Dendritic cell treated with granulocyte-macrophage colony-stimulating factor and Interleukin-4, amounts not matched to agents 40 ng/mL and 50 ng/mL, for 4 days (primary cell): ENCODE measurements at regions not wholly inside any gene's neighbourhood (a gene's known extent, or its start where the extent isn't known, plus 50 kb on each side); places are given as distances from the start of the nearest gene placed in this dataset.

Source experiments
- H3K27ac Mint-ChIP-seq: one replicate; pipeline ENCODE4 v1.8.0; 2022; ENCODE audit warnings: mild to moderate bottlenecking, mixed read lengths
- H3K27me3 Mint-ChIP-seq: one replicate; pipeline ENCODE4 v1.8.0; 2022; ENCODE audit warnings: mild to moderate bottlenecking, mixed read lengths
- H3K36me3 Mint-ChIP-seq: one replicate; pipeline ENCODE4 v1.8.0; 2022; ENCODE audit warnings: low read depth, mixed read lengths
- H3K4me1 Mint-ChIP-seq: one replicate; pipeline ENCODE4 v1.8.0; 2022; ENCODE audit warnings: low read depth, mixed read lengths
- H3K4me3 Mint-ChIP-seq: one replicate; pipeline ENCODE4 v1.8.0; 2022; ENCODE audit warnings: mild to moderate bottlenecking, moderate library complexity, mixed read lengths
- H3K9me3 Mint-ChIP-seq: one replicate; pipeline ENCODE4 v1.8.0; 2022; ENCODE audit warnings: mixed read lengths
- intact Hi-C: fragments of 100-400 bp; cut with micrococcal nuclease; formaldehyde crosslinking; loops from one replicate; pipeline ENCODE4 v1.15.0; 2022

DNA sequence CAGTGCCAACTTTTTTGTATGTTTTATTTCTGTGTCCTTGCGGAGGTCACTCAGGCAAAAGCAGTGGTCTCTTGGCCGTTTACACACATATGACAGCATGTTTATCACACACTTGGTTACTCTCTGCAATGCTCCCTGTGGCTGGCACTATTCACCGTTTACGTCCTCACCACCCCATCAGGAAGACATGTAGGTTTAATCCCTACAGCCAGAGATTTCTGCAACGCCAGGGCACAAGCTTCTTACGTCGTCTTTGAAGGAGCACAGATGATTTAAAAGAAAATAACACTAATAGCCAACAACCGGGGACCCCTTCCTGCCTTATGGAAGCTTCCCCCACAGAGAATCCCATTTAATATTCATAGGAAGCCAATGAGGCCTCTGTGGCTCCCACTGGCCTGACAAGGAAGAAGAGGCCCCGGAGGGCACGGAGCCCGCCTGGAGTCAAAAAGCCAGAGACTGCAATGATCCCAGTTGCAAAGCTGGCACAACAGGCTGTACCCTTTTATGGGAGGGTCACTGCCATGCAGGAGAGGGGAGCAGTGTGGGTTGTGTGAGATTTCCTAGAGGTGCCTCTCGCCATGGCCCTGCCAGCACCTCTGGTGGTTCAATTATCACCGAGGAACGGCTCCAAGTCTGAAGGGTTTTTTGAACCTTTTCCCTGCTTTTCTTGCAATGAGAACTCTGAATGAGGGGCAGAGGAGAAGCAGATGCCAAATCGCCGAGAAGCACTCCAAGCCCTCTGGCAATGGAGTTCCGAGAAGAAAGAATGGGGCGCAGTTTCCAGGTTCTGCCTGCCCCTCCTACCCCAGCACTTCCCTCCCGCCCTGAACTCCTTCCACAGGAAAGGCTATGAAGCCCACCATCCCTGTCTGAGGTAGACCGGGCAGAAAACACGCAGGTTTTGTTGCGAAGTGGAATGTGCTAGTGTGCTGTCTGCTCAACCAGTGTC is 96.2 kb downstream of the THBS2 start:
- Mint-ChIP-seq H3K27me3 (no peaks in the 10 kb centered on the region), H3K9me3 (peaks cover 11% of the 10 kb centered on the region), H3K4me1 (no peaks in the 10 kb centered on the region), H3K27ac (no peak overlapping the region), H3K4me3 (no peak overlapping the region), H3K36me3 (no peaks in the 10 kb centered on the region)
- intact Hi-C loops: no loop called here

DNA sequence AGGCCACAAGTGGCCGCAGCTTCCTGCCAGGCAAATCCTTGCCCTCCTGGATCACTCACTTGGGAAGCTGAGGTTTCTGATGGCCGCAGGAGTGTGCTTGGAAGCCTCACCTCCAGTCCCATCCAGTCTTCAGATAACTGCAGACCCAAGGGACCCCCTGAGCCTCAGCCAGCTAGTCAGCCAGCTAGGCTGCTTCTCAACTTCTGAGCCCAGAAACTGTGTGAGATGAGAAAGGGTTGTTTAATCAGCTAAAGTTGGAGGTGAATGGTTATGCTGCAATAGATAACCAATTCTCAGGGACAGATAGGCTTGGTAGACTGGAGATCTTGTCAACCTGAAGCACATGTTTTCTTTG is 96.9 kb downstream of the THBS2 start:
- intact Hi-C loops: no loop called here
- no peaks in the 10 kb centered on the region for H3K36me3 Mint-ChIP-seq
- no peaks in the 10 kb centered on the region for H3K4me1 Mint-ChIP-seq
- H3K27me3 Mint-ChIP-seq: no peaks in the 10 kb centered on the region
- H3K27ac Mint-ChIP-seq: no peak overlapping the region
- H3K9me3 Mint-ChIP-seq: peaks cover 11% of the 10 kb centered on the region
- no peak overlapping the region for H3K4me3 Mint-ChIP-seq

DNA sequence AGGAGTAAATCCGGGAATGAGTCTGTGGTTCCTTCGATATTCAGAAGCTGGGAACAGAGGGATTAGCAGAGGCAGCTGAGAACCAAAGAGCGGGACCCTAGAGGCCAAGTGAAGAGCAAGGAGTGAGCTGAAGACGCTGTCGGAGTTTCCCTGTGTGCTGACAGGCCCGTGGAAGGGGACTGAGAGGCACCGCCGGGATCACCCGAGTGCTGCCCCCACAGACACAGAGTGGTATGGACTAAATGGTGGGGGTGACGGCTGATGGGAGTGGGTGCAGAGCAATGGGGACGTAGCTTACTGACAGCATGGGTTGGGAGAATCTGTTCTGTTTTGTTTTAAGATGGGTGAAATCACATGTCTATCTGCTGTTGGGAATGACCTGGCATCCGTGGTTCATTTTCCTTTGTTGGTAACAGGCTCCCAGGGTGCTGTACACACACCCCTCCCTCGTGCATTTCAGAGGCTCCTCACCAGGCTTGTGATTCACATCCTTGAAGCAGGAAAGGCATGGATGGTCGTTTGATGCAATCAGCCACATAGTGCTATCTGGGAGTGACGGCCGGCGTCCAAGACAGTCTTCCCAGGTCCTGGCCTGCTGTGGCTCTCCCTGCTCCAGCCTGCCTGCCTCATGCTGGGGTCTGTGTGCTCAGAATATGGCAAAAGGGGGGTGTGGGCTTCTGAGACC is 97.4 kb downstream of the THBS2 start:
- no peak overlapping the region for H3K27ac Mint-ChIP-seq

DNA sequence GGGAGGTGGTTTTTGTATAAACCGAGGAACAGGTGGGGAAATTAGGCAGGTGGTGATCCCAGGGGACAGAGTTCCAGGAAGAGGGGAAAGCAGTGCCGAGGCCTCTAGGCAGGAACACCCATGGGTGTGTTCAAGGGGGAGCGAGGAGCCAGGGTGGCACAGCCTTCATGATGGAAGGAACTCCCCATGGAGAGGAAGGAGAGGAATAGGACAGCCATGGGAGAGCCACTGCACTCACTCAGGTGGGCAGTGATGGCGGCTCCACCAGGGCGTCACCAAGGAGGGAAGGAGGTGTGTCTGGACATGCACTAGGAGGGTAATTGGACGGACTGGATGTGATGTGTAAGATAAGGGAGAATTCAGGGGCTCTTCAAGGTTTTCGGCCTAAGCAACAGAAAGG is 98.2 kb downstream of the THBS2 start:
- H3K9me3 Mint-ChIP-seq: peaks cover 12% of the 10 kb centered on the region
- no peaks in the 10 kb centered on the region for H3K27me3 Mint-ChIP-seq
- no peak overlapping the region for H3K4me3 Mint-ChIP-seq
- H3K4me1 Mint-ChIP-seq: no peaks in the 10 kb centered on the region
- intact Hi-C loops: no loop called here
- H3K27ac Mint-ChIP-seq: no peak overlapping the region
- H3K36me3 Mint-ChIP-seq: no peaks in the 10 kb centered on the region

More for the DNA sequence above, 97.4 kb downstream of the THBS2 start:
- Mint-ChIP-seq H3K9me3 (peaks cover 11% of the 10 kb centered on the region), H3K27me3 (no peaks in the 10 kb centered on the region), H3K4me1 (no peaks in the 10 kb centered on the region), H3K4me3 (no peak overlapping the region), H3K36me3 (no peaks in the 10 kb centered on the region)
- intact Hi-C loops: no loop called here

DNA sequence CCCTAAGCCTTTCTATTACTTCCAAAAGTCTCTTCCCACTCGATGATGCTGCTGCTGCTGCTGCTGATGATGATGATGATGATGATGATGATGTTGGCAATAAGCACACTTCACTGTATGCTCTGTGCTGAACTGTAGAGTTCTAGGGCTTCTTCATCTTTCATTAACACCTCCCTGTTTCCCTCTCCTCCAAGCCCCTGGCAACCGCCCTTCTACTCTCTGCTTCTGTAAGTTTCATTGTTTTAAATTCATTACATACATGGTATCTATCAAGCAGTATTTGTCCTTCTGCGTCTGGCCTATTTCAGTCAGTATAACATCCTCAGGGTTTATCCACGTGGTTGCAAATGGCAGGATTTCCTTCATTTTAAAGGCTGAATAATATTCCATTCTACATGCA is 100.2 kb downstream of the THBS2 start:
- no peak overlapping the region for H3K4me3 Mint-ChIP-seq
- H3K27ac Mint-ChIP-seq: no peak overlapping the region
- intact Hi-C loops: no loop called here
- H3K27me3 Mint-ChIP-seq: no peaks in the 10 kb centered on the region
- no peaks in the 10 kb centered on the region for H3K4me1 Mint-ChIP-seq
- H3K9me3 Mint-ChIP-seq: peaks cover 25% of the 10 kb centered on the region
- H3K36me3 Mint-ChIP-seq: no peaks in the 10 kb centered on the region

DNA sequence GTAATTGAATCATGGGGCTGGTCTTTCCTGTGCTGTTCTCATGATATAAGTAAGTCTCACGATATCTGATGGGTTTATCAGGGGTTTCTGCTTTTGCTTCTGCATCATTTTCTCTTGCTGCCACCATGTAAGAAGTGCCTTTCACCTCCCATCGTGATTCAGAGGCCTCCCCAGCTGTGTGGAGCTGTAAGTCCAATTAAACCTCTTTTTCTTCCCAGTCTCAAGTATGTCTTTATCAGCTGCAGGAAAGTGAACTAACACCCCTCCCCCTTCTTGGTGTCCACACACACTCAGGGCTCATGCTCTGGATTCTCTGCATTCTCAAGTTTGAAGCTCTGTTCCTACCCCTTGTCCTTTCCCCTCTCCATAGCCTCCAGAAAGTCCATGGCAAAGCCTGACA is 107.1 kb downstream of the THBS2 start:
- no peak overlapping the region for H3K4me3 Mint-ChIP-seq
- peaks cover 14% of the 10 kb centered on the region for H3K9me3 Mint-ChIP-seq
- H3K27me3 Mint-ChIP-seq: no peaks in the 10 kb centered on the region
- intact Hi-C loops: no loop called here
- no peak overlapping the region for H3K27ac Mint-ChIP-seq
- no peaks in the 10 kb centered on the region for H3K4me1 Mint-ChIP-seq
- H3K36me3 Mint-ChIP-seq: no peaks in the 10 kb centered on the region

DNA sequence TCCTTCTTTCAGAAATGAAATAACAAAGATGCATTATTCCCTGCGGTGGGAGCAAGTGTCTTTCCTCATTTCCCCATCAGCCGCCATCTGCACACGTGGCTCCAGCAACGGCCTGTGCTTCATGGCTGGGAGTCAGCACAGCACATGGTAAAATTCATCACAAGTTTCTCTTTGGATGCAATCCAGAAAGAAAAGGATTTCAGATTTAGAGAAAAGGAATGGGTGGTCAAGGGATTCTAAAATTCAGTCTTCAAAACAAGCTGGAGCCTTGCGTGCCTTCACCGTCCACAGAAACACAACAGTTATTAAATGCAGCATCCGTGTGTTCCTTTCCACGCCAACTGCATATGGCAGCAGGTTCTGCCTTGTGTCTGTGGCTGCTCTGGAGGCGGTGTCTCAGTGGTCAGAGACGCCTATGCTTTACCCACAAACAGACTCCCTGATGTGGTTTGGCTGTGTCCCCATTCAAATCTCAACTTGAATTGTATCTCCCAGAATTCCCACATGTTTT is 107.6 kb downstream of the THBS2 start:
- intact Hi-C loops: no loop called here
- no peak overlapping the region for H3K4me3 Mint-ChIP-seq
- peaks cover 14% of the 10 kb centered on the region for H3K9me3 Mint-ChIP-seq
- no peaks in the 10 kb centered on the region for H3K36me3 Mint-ChIP-seq
- no peak overlapping the region for H3K27ac Mint-ChIP-seq
- H3K4me1 Mint-ChIP-seq: no peaks in the 10 kb centered on the region
- H3K27me3 Mint-ChIP-seq: no peaks in the 10 kb centered on the region

DNA sequence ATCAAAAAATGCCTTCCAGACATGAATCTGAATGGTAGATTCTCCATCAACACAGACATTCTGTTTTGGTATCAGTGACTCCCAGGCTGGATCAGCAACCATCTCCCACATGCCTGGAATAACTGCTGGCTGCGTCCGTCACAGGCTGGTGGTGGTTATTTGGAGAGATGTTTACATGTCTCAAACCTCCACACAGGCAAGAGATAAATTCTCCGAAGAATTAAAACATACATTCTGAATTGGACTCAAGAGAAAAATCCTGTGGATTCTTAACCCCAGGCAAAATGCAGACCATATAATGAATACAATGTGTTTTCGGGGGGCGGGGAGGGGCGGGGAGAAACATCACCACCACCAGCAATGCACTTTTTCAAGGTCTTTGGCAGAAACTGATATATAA is 108.2 kb downstream of the THBS2 start:
- no peaks in the 10 kb centered on the region for H3K27me3 Mint-ChIP-seq
- H3K36me3 Mint-ChIP-seq: no peaks in the 10 kb centered on the region
- H3K4me3 Mint-ChIP-seq: no peak overlapping the region
- no peak overlapping the region for H3K27ac Mint-ChIP-seq
- peaks cover 13% of the 10 kb centered on the region for H3K9me3 Mint-ChIP-seq
- intact Hi-C loops: no loop called here
- H3K4me1 Mint-ChIP-seq: no peaks in the 10 kb centered on the region

DNA sequence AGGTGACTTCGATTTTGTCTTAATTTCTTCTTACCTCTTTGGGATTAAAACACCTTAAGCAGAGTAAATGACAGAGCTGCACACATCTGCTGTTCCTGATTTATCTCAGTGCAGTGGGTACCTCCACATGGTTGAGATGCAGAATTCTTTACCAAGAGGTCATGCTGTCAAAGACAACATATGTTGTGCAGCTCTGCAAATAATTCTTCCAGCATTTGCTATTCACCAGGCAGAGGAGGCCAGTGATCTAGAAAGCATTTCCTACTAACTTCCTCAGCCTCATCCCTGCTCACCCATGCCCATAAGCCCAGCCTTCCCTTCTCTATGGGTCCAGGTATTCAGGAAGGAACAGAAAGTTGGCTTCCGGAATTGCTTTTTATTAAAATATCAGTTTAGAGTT is 109.3 kb downstream of the THBS2 start:
- Mint-ChIP-seq H3K4me1 (no peaks in the 10 kb centered on the region), H3K4me3 (no peak overlapping the region), H3K27ac (no peak overlapping the region), H3K9me3 (peaks cover 2% of the 10 kb centered on the region), H3K27me3 (no peaks in the 10 kb centered on the region), H3K36me3 (no peaks in the 10 kb centered on the region)
- intact Hi-C loops: no loop called here

DNA sequence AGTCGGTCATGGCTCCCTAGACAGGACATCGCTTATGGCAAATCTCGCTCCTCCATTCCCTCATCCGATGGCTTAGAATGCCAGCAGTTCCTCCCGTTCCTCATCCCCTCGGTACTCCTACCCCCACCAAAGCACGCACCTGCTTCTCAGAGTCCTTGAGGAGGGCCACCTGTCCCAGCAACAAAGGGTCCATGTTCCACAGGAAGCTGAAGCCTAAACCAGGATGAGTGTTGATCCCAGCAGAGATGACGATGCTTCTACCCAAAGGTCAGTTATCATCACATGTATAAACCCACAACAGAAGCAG is 111.2 kb downstream of the THBS2 start:
- Mint-ChIP-seq H3K27ac (no peak overlapping the region), H3K4me3 (no peak overlapping the region), H3K9me3 (no peaks in the 10 kb centered on the region), H3K36me3 (no peaks in the 10 kb centered on the region), H3K27me3 (no peaks in the 10 kb centered on the region), H3K4me1 (no peaks in the 10 kb centered on the region)
- intact Hi-C loops: no loop called here

DNA sequence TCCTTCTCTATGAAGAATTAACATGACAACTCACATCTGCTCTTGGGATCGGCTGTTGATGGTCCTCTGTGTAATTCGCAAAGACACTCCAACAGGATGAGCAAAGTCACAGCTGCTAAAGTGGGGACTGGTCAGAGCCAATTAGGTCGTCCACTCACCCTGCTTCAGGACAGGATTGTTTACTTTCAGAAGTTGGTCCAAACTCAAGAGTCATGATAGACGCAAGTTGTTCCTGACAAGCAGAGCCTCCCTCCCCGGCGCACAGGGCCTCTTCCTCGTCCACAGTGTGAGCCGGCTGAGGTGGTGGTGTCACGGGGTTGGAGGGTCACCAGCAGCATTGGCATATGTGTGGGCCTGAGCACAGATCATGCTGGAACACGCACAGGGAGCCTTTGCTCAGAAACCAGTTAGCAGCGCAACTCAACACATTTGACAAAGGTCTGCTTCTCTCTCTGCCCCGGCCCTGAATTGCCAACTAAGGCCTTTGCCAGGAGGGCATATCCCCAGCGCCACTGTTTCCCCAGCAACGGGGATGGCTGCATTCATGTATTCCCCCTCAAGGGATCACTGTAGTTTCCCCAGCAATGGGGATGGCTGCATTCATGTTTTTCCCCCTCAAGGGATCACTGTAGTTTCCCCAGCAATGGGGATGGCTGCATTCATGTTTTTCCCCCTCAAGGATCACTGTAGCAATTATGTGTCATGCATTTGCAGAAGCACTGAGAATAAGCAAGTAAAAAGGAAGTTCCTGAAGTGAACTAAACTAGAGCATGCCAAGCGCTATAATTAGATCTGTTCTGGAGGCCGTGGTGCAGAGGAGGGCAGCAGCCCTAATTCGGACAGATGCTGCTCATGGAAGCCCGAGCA is 111.7 kb downstream of the THBS2 start:
- Mint-ChIP-seq H3K27me3 (no peaks in the 10 kb centered on the region), H3K9me3 (no peaks in the 10 kb centered on the region), H3K4me3 (no peak overlapping the region), H3K27ac (no peak overlapping the region), H3K36me3 (no peaks in the 10 kb centered on the region), H3K4me1 (no peaks in the 10 kb centered on the region)
- intact Hi-C loops: no loop called here

DNA sequence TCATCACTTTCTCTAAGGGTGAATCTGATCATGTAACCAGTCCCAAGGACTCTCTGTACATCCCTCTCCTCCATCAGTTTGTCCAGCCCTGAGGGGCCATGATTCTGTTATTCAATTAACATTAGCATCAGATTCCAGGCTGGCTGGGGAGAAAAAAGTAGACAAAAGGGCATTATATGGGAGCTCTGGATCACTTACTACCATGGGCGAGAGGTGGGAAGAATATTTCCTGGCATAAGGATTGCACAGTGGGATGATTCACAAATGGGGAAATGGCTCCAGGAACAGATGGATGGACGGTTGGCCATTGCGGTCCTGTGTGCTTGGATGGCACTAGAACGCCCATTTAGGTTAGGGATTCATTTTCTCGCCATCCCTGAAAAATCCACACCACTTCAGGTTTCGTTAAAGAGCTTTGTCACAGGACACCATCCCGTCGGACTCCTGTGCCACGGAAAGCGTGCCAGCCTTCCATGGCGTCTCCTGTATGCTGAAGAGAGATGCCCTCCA is 112.6 kb downstream of the THBS2 start:
- H3K4me3 Mint-ChIP-seq: no peak overlapping the region
- intact Hi-C loops: no loop called here
- no peaks in the 10 kb centered on the region for H3K4me1 Mint-ChIP-seq
- H3K36me3 Mint-ChIP-seq: no peaks in the 10 kb centered on the region
- H3K9me3 Mint-ChIP-seq: no peaks in the 10 kb centered on the region
- no peak overlapping the region for H3K27ac Mint-ChIP-seq
- no peaks in the 10 kb centered on the region for H3K27me3 Mint-ChIP-seq

DNA sequence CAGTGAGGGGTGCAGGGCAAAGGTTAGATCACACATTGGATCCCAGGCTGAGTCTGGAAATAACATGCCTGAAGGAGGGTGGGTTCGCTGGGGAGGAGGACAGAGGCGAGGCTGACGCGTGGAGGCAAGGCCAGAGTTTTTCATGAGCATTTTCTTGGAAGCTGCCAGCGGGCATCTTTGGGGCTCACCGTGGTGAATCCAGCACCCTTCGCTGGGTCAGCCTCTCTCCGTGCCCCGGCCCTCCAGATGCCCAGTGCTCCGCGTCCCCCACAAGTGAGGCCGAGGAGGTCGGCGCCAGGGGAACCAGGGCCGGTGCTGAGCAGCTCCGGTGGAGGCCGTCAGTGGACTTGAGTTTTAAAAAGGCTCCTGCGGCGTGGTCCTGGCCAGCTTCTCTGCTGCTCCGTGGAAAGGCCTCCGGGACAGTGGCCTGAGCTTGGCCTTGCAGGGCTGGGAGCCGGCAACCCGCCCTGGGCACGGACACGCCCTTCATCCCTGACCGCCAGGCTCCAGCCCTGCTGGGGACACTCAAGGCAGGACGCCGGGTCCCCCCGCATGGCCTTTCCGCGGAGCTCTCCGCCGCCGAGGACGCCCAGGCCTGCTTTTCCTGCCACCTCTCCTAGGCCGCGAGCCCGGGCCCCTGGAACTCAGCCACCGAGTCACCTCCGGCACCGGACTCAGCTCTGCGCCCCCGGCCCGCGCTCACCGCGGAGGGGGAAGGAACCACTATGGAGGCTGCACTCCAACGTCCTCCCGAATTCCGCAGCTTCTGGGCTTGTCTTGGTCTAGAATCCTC is 114.3 kb downstream of the THBS2 start:
- no peaks in the 10 kb centered on the region for H3K36me3 Mint-ChIP-seq
- no peak overlapping the region for H3K27ac Mint-ChIP-seq
- no peaks in the 10 kb centered on the region for H3K4me1 Mint-ChIP-seq
- intact Hi-C loops: no loop called here
- H3K27me3 Mint-ChIP-seq: no peaks in the 10 kb centered on the region
- no peak overlapping the region for H3K4me3 Mint-ChIP-seq
- H3K9me3 Mint-ChIP-seq: peaks cover 1% of the 10 kb centered on the region
